ENCODE measurements at regions not wholly inside any gene's neighbourhood (a gene's known extent, or its start where the extent isn't known, plus 50 kb on each side); places are given as distances from the start of the nearest gene placed in this dataset.

DNA sequence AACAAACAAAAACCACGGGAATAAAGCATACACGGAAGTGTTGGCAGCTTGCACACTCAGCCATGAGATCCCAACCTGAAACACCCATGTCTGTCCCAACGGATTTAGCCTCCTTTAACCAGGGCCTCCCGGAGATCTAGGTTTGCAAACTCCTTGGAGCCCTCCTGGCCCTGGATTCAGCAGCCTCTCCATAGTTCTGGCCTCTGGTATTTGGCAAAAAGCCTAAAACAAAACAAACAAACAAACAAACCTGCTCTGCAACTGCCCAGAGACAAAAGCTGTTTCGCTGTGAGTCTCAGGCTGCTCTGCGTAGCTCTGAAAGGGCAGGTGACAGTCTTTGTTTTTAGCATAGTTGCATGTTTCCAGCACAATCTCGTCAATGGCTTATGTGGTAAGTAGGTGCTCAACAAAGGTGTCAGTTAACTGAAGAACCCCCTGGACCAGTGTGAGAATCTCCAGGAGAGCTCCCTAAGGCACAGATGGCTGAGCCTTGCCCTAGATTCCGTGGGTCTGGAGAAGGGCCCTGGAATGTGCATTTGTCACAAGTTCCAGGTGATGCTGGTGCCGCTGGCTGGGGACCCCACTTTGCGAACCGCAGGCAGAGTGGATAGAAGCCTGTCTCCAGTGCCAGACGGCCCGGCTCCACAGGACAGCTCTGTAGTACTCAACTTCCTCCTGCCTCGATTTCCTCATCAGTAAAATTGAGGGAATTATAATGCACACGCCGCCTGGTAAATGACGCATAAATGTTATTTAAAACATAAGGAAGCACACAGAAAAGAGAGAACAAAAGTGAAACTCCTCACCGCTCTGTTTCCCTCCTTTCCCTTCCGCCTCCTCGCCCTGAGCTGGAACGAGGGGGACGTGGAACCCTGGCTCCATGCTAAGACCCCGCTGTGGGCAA lies 86.2 kb downstream of the RIPK4 start:
- Histone ChIP-seq H3K4me3 (ENCODE audit: insufficient read depth, low read depth, low read length) (no peak overlapping the region), H3K36me3 (ENCODE audit: control insufficient read depth, insufficient read depth, low read length) (no peaks in the 10 kb centered on the region), H3K4me1 (ENCODE audit: control insufficient read depth, insufficient read depth, low read length) (peaks cover 6% of the 10 kb centered on the region), H3K27me3 (ENCODE audit: control insufficient read depth, insufficient read depth, low read length, poor library complexity, severe bottlenecking) (no peaks in the 10 kb centered on the region), H3K27ac (ENCODE audit: insufficient read depth, low read depth, low read length, poor library complexity, severe bottlenecking) (no peak overlapping the region), H3K9me3 (ENCODE audit: control insufficient read depth, low read length) (no peaks in the 10 kb centered on the region)
- 90 to 91% methylated on average over 23 of the region's 23 CpGs for WGBS, 2 experiments

DNA sequence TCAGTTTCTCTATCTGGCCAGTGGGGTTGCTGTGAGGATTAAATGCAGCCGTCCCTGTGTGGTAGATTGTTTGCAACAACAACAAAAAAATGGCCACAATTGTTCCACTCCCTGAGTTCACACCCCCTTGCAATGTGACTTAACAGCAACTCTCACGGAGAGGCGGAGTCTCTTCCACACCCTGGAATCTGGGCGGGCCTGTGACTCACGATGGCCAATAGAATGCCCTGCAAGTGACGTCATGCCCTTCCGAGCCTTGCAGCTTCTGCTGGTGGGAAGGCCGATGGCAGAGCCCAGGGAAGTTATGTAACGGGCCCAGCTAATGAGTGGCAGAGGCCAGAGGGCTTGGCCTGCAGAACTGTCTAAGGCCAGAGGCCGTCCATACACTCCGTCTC lies 87.9 kb downstream of the RIPK4 start:
- Histone ChIP-seq H3K9me3 (ENCODE audit: control insufficient read depth, low read length) (no peaks in the 10 kb centered on the region), H3K4me1 (ENCODE audit: control insufficient read depth, insufficient read depth, low read length) (peaks cover under 1% of the 10 kb centered on the region), H3K27ac (ENCODE audit: insufficient read depth, low read depth, low read length, poor library complexity, severe bottlenecking) (no peak overlapping the region), H3K36me3 (ENCODE audit: control insufficient read depth, insufficient read depth, low read length) (no peaks in the 10 kb centered on the region), H3K27me3 (ENCODE audit: control insufficient read depth, insufficient read depth, low read length, poor library complexity, severe bottlenecking) (no peaks in the 10 kb centered on the region), H3K4me3 (ENCODE audit: insufficient read depth, low read depth, low read length) (no peak overlapping the region)
- WGBS, 2 experiments: 27% methylated on average over 11 of the region's 11 CpGs

DNA sequence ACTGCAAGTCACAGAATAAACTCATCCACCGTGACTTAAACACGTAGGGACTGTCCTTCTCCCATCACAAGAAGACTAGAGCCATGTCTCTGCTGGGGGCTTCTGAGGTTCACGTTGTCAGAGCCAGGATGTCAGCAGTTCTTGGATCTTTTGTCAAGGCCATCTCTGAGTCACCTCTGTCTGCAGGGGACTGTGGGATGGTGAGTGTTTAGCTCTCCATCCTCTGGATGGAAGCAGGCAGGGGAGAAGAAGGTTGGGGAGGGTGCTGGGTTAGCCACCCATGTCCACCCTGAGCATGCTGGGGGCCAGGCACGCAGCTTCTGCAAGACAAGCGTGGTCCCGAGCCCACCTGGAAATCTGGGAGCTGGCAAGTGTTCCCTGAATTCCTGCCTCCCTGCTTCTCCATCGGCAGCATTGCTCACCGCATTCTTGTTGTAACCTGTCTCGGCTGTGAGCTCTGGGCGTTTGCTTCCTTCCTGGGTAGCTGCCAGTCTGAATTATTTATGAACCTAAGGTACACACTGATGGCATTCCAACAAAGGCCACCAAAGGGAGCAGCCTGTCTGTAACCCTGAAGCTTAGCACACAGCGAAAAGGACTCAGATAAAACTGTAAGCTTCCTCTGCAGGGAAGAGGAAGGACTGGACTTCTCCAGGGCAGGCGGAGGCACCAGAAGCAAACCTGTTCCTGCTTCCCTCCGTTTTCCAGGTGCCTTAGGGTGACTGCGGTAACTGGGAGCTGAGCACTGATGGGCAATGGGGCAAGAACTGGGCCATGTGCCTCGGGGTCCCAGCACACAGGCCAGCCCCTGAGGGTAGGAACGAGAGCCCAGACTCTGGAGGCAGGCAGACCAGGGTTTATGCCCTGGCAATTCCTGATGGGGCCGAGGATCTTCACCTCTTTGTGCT lies 88.6 kb downstream of the RIPK4 start:
- H3K27ac ChIP-seq (ENCODE audit: insufficient read depth, low read depth, low read length, poor library complexity, severe bottlenecking): no peak overlapping the region
- H3K36me3 ChIP-seq (ENCODE audit: control insufficient read depth, insufficient read depth, low read length): no peaks in the 10 kb centered on the region
- 77 to 81% methylated on average over 17 of the region's 17 CpGs for WGBS, 2 experiments
- H3K27me3 ChIP-seq (ENCODE audit: control insufficient read depth, insufficient read depth, low read length, poor library complexity, severe bottlenecking): no peaks in the 10 kb centered on the region
- H3K4me3 ChIP-seq (ENCODE audit: insufficient read depth, low read depth, low read length): no peak overlapping the region
- no peaks in the 10 kb centered on the region for H3K4me1 ChIP-seq (ENCODE audit: control insufficient read depth, insufficient read depth, low read length)
- no peaks in the 10 kb centered on the region for H3K9me3 ChIP-seq (ENCODE audit: control insufficient read depth, low read length)

DNA sequence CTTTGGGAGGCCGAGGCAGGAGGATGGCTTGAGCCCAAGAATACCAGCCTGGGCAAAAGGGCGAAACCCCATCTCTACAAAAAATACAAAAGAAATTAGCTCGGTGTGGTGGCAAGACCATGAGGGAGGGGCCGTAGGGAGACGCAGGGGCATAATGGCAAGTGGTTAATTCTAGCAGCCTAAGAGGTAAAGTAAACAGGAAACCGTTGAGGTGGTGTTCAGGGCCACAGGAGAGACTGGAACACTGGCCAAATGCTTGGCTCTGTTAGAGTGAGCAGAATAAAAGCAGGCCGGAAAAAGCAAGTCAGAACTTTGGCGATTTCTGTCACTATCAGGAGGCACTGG lies 89.2 kb downstream of the RIPK4 start:
- Histone ChIP-seq H3K27ac (ENCODE audit: insufficient read depth, low read depth, low read length, poor library complexity, severe bottlenecking) (no peak overlapping the region), H3K9me3 (ENCODE audit: control insufficient read depth, low read length) (no peaks in the 10 kb centered on the region), H3K36me3 (ENCODE audit: control insufficient read depth, insufficient read depth, low read length) (no peaks in the 10 kb centered on the region), H3K4me3 (ENCODE audit: insufficient read depth, low read depth, low read length) (no peak overlapping the region), H3K4me1 (ENCODE audit: control insufficient read depth, insufficient read depth, low read length) (no peaks in the 10 kb centered on the region), H3K27me3 (ENCODE audit: control insufficient read depth, insufficient read depth, low read length, poor library complexity, severe bottlenecking) (no peaks in the 10 kb centered on the region)
- WGBS, 2 experiments: 87 to 91% methylated on average over 8 of the region's 8 CpGs

DNA sequence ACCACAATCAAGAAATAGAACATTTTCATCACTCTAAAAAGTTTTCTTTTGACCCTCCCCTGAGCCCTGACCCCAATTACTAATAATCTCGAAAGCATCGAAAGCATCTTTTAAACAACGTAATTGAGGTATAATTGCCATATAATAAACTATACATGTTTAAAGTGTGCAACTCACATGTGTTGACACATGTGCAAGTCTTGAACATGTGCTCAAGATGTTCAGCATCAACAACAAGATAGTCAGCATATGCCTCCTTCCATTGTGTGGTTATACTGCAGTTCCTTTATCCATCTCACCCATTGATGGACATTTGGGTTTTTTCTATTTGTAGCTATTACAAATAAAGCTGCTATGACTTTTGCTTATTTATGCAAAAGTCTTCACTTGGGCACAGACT lies 90.7 kb downstream of the RIPK4 start:
- Histone ChIP-seq H3K27ac (ENCODE audit: insufficient read depth, low read depth, low read length, poor library complexity, severe bottlenecking) (no peak overlapping the region), H3K36me3 (ENCODE audit: control insufficient read depth, insufficient read depth, low read length) (no peaks in the 10 kb centered on the region), H3K27me3 (ENCODE audit: control insufficient read depth, insufficient read depth, low read length, poor library complexity, severe bottlenecking) (no peaks in the 10 kb centered on the region), H3K4me1 (ENCODE audit: control insufficient read depth, insufficient read depth, low read length) (no peaks in the 10 kb centered on the region), H3K4me3 (ENCODE audit: insufficient read depth, low read depth, low read length) (no peak overlapping the region), H3K9me3 (ENCODE audit: control insufficient read depth, low read length) (no peaks in the 10 kb centered on the region)
- WGBS, 2 experiments: 95 to 100% methylated on average over 1 to 3 of the region's 3 CpGs

DNA sequence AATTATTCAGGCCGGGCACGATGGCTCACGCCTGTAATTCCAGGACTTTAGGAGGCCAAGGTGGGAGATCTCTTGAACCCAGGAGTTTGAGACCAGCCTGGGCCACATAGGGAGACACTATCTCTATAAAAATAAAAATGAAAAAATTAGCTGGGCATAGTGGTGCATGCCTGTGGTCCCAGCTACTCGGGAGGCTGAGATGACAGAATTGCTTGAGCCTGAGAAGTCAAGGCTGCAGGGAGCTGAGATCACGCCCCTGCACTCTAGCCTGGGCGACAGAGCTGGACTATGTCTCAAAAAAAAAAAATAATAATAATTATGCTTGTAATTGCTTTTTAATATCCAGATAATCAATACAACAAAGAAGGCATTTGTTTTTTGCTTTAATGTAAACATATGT lies 91.3 kb downstream of the RIPK4 start:
- 75 to 79% methylated on average over 5 to 6 of the region's 6 CpGs for WGBS, 2 experiments

DNA sequence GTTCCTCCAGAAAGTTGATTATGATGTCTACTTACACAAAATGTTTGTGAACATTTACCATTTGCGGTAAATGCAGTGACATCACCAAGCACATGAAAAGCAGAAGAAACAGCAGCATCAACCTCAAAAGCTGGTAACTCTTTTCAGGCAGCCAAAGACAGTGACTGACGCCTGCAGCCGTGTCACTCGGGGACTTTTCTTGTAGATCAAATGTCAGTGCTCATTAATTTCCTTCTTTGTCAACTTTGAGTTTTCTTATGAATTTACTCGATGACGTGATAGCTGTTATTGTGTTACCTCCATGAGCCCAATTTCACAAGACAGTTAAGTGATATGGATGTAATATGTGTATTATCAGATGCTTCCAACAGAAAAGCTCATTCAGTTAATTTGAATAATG lies 92.5 kb downstream of the RIPK4 start:
- Histone ChIP-seq H3K27me3 (ENCODE audit: control insufficient read depth, insufficient read depth, low read length, poor library complexity, severe bottlenecking) (no peaks in the 10 kb centered on the region), H3K4me3 (ENCODE audit: insufficient read depth, low read depth, low read length) (no peak overlapping the region), H3K9me3 (ENCODE audit: control insufficient read depth, low read length) (no peaks in the 10 kb centered on the region), H3K27ac (ENCODE audit: insufficient read depth, low read depth, low read length, poor library complexity, severe bottlenecking) (no peak overlapping the region), H3K4me1 (ENCODE audit: control insufficient read depth, insufficient read depth, low read length) (no peaks in the 10 kb centered on the region), H3K36me3 (ENCODE audit: control insufficient read depth, insufficient read depth, low read length) (no peaks in the 10 kb centered on the region)
- WGBS, 2 experiments: 83 to 92% methylated on average over 6 of the region's 6 CpGs

More for the DNA sequence above, 91.3 kb downstream of the RIPK4 start:
- no peaks in the 10 kb centered on the region for H3K36me3 ChIP-seq (ENCODE audit: control insufficient read depth, insufficient read depth, low read length)
- H3K4me1 ChIP-seq (ENCODE audit: control insufficient read depth, insufficient read depth, low read length): no peaks in the 10 kb centered on the region
- no peaks in the 10 kb centered on the region for H3K9me3 ChIP-seq (ENCODE audit: control insufficient read depth, low read length)
- no peak overlapping the region for H3K27ac ChIP-seq (ENCODE audit: insufficient read depth, low read depth, low read length, poor library complexity, severe bottlenecking)
- H3K4me3 ChIP-seq (ENCODE audit: insufficient read depth, low read depth, low read length): no peak overlapping the region
- no peaks in the 10 kb centered on the region for H3K27me3 ChIP-seq (ENCODE audit: control insufficient read depth, insufficient read depth, low read length, poor library complexity, severe bottlenecking)

DNA sequence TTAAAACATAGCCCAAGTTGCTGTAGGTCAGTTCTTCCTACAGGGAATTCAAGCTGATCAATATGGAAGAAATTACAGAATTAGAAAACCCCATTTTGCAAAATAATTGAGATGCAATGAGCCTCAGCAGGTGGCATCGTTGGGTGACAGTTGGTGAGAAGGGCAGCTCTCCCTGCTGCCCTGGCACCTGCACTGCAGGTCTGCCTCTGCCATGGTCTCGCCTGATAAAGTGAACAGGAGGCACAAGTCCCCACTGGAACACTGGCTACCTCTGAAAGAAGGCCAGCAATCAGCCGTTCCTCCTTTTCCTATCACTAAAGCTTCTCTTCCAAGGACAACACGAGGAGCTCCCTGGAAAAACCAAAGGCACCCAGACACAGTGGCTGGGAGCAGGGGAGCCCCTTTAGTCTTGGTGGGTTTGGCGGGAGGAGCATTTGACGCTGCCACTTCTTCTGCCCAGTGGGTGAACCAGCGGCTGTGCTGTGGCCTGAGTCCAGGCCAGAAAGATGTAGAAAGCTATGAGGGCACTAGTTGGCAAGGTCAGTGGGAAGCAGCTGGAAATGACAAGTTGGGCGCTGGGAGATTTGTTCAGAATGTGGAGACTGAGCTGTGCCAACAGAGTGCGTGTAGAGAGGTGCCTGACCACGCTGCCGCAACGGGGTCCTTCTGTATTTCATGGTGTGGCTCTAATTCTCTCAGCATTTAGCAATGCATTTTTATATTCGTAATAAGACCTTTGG lies 93.1 kb downstream of the RIPK4 start:
- H3K27ac ChIP-seq (ENCODE audit: insufficient read depth, low read depth, low read length, poor library complexity, severe bottlenecking): no peak overlapping the region
- H3K4me1 ChIP-seq (ENCODE audit: control insufficient read depth, insufficient read depth, low read length): no peaks in the 10 kb centered on the region
- WGBS, 2 experiments: 86 to 91% methylated on average over 13 of the region's 13 CpGs
- H3K9me3 ChIP-seq (ENCODE audit: control insufficient read depth, low read length): no peaks in the 10 kb centered on the region
- H3K36me3 ChIP-seq (ENCODE audit: control insufficient read depth, insufficient read depth, low read length): no peaks in the 10 kb centered on the region
- H3K27me3 ChIP-seq (ENCODE audit: control insufficient read depth, insufficient read depth, low read length, poor library complexity, severe bottlenecking): no peaks in the 10 kb centered on the region
- H3K4me3 ChIP-seq (ENCODE audit: insufficient read depth, low read depth, low read length): no peak overlapping the region

DNA sequence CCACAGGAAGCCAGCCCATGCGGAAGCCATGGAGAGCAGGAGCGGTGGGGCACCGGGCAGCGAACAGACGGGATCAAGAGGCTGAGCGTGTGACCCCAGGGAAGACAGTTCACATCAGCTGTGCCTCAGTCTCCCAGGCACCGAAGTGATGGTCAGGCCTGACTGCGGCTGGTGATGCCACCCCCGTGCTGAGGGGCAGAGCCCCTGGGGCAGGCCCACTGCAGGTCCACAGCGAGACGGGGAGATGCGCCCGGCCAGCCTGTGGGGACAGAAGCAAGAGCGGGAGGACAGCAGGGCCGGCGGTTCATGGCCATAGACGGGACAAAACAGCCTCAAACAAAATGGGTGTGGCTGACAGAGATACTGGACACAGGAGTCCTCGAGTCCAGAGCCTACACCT lies 93.8 kb downstream of the RIPK4 start:
- 90 to 91% methylated on average over 18 of the region's 18 CpGs for WGBS, 2 experiments
- Histone ChIP-seq H3K36me3 (ENCODE audit: control insufficient read depth, insufficient read depth, low read length) (no peaks in the 10 kb centered on the region), H3K27me3 (ENCODE audit: control insufficient read depth, insufficient read depth, low read length, poor library complexity, severe bottlenecking) (no peaks in the 10 kb centered on the region), H3K4me1 (ENCODE audit: control insufficient read depth, insufficient read depth, low read length) (no peaks in the 10 kb centered on the region), H3K27ac (ENCODE audit: insufficient read depth, low read depth, low read length, poor library complexity, severe bottlenecking) (no peak overlapping the region), H3K9me3 (ENCODE audit: control insufficient read depth, low read length) (no peaks in the 10 kb centered on the region), H3K4me3 (ENCODE audit: insufficient read depth, low read depth, low read length) (no peak overlapping the region)

DNA sequence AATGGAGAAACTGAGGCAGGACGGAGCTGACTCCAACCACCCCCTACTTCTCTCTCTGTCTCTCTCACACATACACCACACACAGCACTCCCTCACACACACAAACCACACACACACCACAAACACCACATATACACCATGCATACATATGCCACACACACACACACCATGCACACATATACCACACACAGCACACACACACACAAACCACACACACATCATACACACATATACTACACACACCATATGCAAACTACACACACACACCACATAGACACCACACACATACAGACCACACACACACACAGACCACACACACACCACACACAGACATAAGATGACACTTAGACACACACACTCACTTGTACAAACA lies 94.3 kb downstream of the RIPK4 start:
- no peaks in the 10 kb centered on the region for H3K4me1 ChIP-seq (ENCODE audit: control insufficient read depth, insufficient read depth, low read length)
- no peaks in the 10 kb centered on the region for H3K27me3 ChIP-seq (ENCODE audit: control insufficient read depth, insufficient read depth, low read length, poor library complexity, severe bottlenecking)
- no peak overlapping the region for H3K27ac ChIP-seq (ENCODE audit: insufficient read depth, low read depth, low read length, poor library complexity, severe bottlenecking)
- no peaks in the 10 kb centered on the region for H3K9me3 ChIP-seq (ENCODE audit: control insufficient read depth, low read length)
- no peak overlapping the region for H3K4me3 ChIP-seq (ENCODE audit: insufficient read depth, low read depth, low read length)
- no peaks in the 10 kb centered on the region for H3K36me3 ChIP-seq (ENCODE audit: control insufficient read depth, insufficient read depth, low read length)
- 88 to 92% methylated on average over 1 of the region's 1 CpG for WGBS, 2 experiments

Measured in ectodermal cell (in vitro differentiated cells).